Heart left ventricle (tissue), 16 donors: ENCODE measurements at regions not wholly inside any gene's neighbourhood (a gene's known extent, or its start where the extent isn't known, plus 50 kb on each side); places are given as distances from the start of the nearest gene placed in this dataset.
"Not testable (repeated sequence)": the region's sequence is repeated elsewhere in the genome, so short reads cannot be mapped to it uniquely, and the experiment has no call there.

Experiments used
- ATAC-seq, 4 donors: fragments of 200-7000 bp; cut with Tn5 transposase; one replicate each; pipeline ENCODE4 v1.9.1; 2020 to 2022; ENCODE audit warnings: moderate library complexity in 4 of 4, mild to moderate bottlenecking in 3 of 4, moderate number of reproducible peaks in 1 of 4
- DNase-seq, 5 donors: peaks; one replicate each; pipeline ENCODE4 v3.0.0-alpha.2; 2020
- H3K27ac ChIP-seq, 12 donors: fragments of 200-600 bp; sonication (generic) in 4 of 12; one replicate each; pipeline versions ENCODE4 v1.5.0 to v1.8.0; 2016 to 2022; ENCODE audit warnings: mild to moderate bottlenecking in 2 of 12
- H3K27me3 ChIP-seq, 9 donors: fragments of 200-600 bp; sonication (generic) in 2 of 9; one replicate each; pipeline versions ENCODE4 v1.5.1 to v1.8.0; 2016 to 2022; ENCODE audit warnings: mild to moderate bottlenecking in 3 of 9
- H3K36me3 ChIP-seq, 9 donors: fragments of 200-600 bp; sonication (generic) in 2 of 9; one replicate each; pipeline versions ENCODE4 v1.5.0 to v1.8.0; 2018 to 2022; ENCODE audit warnings: mild to moderate bottlenecking in 2 of 9
- H3K4me1 ChIP-seq, 12 donors: fragments of 200-600 bp; sonication (generic) in 4 of 12; one replicate each; pipeline versions ENCODE4 v1.5.0 to v1.8.0; 2016 to 2022; ENCODE audit warnings: mild to moderate bottlenecking in 3 of 12
- H3K4me3 ChIP-seq, 12 donors: fragments of 200-600 bp; sonication (generic) in 4 of 12; one replicate each; pipeline versions ENCODE4 v1.5.0 to v1.8.0; 2017 to 2022; ENCODE audit warnings: mild to moderate bottlenecking in 9 of 12, moderate library complexity in 4 of 12
- H3K9me3 ChIP-seq, 12 donors: fragments of 200-600 bp; sonication (generic) in 4 of 12; one replicate each; pipeline versions ENCODE4 v1.5.0 to v1.8.0; 2016 to 2022; ENCODE audit warnings: mild to moderate bottlenecking in 1 of 12
- CTCF ChIP-seq, 12 donors: fragments of 200-600 bp; sonication (generic) in 4 of 12; IDR thresholded peaks; one replicate each; pipeline versions ENCODE4 v1.5.0 to v1.8.0; 2018 to 2022; ENCODE audit warnings: antibody characterized with exemption in 12 of 12, mild to moderate bottlenecking in 5 of 12
- POLR2A ChIP-seq, 2 donors: fragments of 450-650 bp; IDR thresholded peaks; one replicate each; pipeline ENCODE4 v1.6.1; 2017; ENCODE audit warnings: antibody characterized with exemption in 2 of 2, mild to moderate bottlenecking in 2 of 2, moderate library complexity in 2 of 2
- WGBS, 4 donors: extraction: QIAGEN DNeasy Blood & Tissue Kit in 2 of 4; methylation state at CpG; one replicate each; pipeline versions ENCODE4 v1.1.5 to v1.1.7; 2013 to 2018; 5-methylcytosine and 5-hydroxymethylcytosine counted together
- intact Hi-C, 10 donors: fragments of 100-400 bp; cut with DNase I; formaldehyde crosslinking; loops; one replicate each; pipeline versions ENCODE4 v1.11.1 to v1.14.2; 2022
- donor health status: ischemic (EF 13 %, LVEDD 7.1; RV severe dilation, severe dysfunction).
- donor health status: healthy with polysubstance abuse.
- donor health status: DM: no; HTN: yes; CAD: no.
- donor health status: DM: no; HTN: no; CAD: no.
- donor health status: ischemic (EF 25% LVEDD 6.9; RV normal size, moderate dysfunction).
- donor health status: ischemic (EF 25% LVEDD 5.7; RV mildly dilated, moderate dysfunction).
- donor health status: healthy.
- donor health status: DM: yes; HTN: yes; CAD: no.
- donor health status: ischemic (EF 35%, LVEDD 5.7; RV mildly dilated, moderate dysfunction).
- donor health status: nonischemic (EF 11% LVEDD 7.7; RV severe dilation, severe dysfunction).
- donor health status: DM: yes; HTN: yes; CAD: no.
- donor health status: PGD.
- donor health status: ischemic (EF 29% LVEDD 5.4; RV normal size, mild dysfunction).
- donor health status: nonischemic (EF 23%, LVEDD 6.1; RV moderate dilation, normal function).

- whole genome bisulfite sequencing, 4 donors: 56 to 77% (median 64%) methylated on average over 4 of the region's 4 CpGs
- intact Hi-C loops: no loop called here
- no peak for ATAC-seq
These were observed 95.3 kb upstream of the FANCL start for GRCh38 chr2:58336416-58336815.

GRCh38 chr2:58334414-58334813, 93.3 kb upstream of the FANCL start:
- intact Hi-C loops: loop anchor here in 1 of 10 donors (2.0 kb wide), 1 partner anchor 26 kb away; no protein-coding TSS in a partner anchor
- Histone ChIP-seq H3K4me1 (no peaks in the 10 kb centered on the region), H3K27ac (no peak overlapping the region), H3K9me3 (no peaks in the 10 kb centered on the region), H3K27me3 (no peaks in the 10 kb centered on the region), H3K36me3 (no peaks in the 10 kb centered on the region), H3K4me3 (no peak overlapping the region)
- no peak for ATAC-seq
- 67 to 86% (median 76%) methylated on average over 5 of the region's 5 CpGs for WGBS, 4 donors
- no peak for DNase-seq
- TF ChIP-seq POLR2A (IDR thresholded peaks at IDR 0.05) (no peak), CTCF (IDR thresholded peaks at IDR 0.05) (no peak)

More at GRCh38 chr2:58336416-58336815, 95.3 kb upstream of the FANCL start:
- H3K27ac ChIP-seq: no peak overlapping the region
- no peaks in the 10 kb centered on the region for H3K36me3 ChIP-seq
- H3K4me3 ChIP-seq: no peak overlapping the region
- H3K9me3 ChIP-seq: peaks cover 0 to 2% (median 0%) of the 10 kb centered on the region in 12 donors
- no peaks in the 10 kb centered on the region for H3K4me1 ChIP-seq
- no peak for TF ChIP-seq CTCF (IDR thresholded peaks at IDR 0.05)
- TF ChIP-seq POLR2A (IDR thresholded peaks at IDR 0.05): no peak
- no peaks in the 10 kb centered on the region for H3K27me3 ChIP-seq
- DNase-seq: no peak

GRCh38 chr2:58325296-58325895, 84.3 kb upstream of the FANCL start:
- intact Hi-C loops, H3K27me3 ChIP-seq, H3K9me3 ChIP-seq, H3K36me3 ChIP-seq, H3K4me1 ChIP-seq, ATAC-seq, H3K4me3 ChIP-seq, DNase-seq, H3K27ac ChIP-seq: not testable (repeated sequence)
- WGBS, 4 donors: 84 to 88% (median 87%) methylated on average over 18 of the region's 18 CpGs

- intact Hi-C loops: no loop called here
- Histone ChIP-seq H3K36me3 (no peaks in the 10 kb centered on the region), H3K27me3 (no peaks in the 10 kb centered on the region), H3K4me1 (no peaks in the 10 kb centered on the region), H3K9me3 (no peaks in the 10 kb centered on the region), H3K4me3 (no peak overlapping the region), H3K27ac (no peak overlapping the region)
- ATAC-seq (no peak), DNase-seq (no peak)
- WGBS, 4 donors: 72 to 80% (median 76%) methylated on average over 4 of the region's 4 CpGs
- no peak for TF ChIP-seq CTCF (IDR thresholded peaks at IDR 0.05)
- no peak for TF ChIP-seq POLR2A (IDR thresholded peaks at IDR 0.05)
These were observed 78.4 kb upstream of the FANCL start for GRCh38 chr2:58319481-58319880.

- H3K4me1 ChIP-seq, ATAC-seq, H3K4me3 ChIP-seq, intact Hi-C loops, H3K9me3 ChIP-seq, H3K36me3 ChIP-seq, H3K27me3 ChIP-seq, DNase-seq, H3K27ac ChIP-seq: not testable (repeated sequence)
- WGBS, 4 donors: 64 to 73% (median 65%) methylated on average over 7 of the region's 7 CpGs
These were observed 77.8 kb upstream of the FANCL start for GRCh38 chr2:58318949-58319348.
